Muscle layer of duodenum (tissue), 2 donors: ENCODE measurements at regions not wholly inside any gene's neighbourhood (a gene's known extent, or its start where the extent isn't known, plus 50 kb on each side); places are given as distances from the start of the nearest gene placed in this dataset.

ENCODE experiments used
- H3K27ac ChIP-seq: one replicate; pipeline ENCODE4 v1.7.0; 2013; ENCODE audit warnings: mild to moderate bottlenecking, low read length
- H3K27me3 ChIP-seq: one replicate; pipeline ENCODE4 v1.7.0; 2013; ENCODE audit warnings: low read depth, mild to moderate bottlenecking, control low read depth, low read length
- H3K36me3 ChIP-seq, 2 donors: one replicate each; pipeline ENCODE4 v1.7.0; 2013; ENCODE audit warnings: low read length in 2 of 2, control low read depth in 1 of 2, mild to moderate bottlenecking in 1 of 2; ENCODE audit not compliant: insufficient read depth in 2 of 2, control insufficient read depth in 1 of 2
- H3K4me1 ChIP-seq, 2 donors: one replicate each; pipeline ENCODE4 v1.7.0; 2013; ENCODE audit warnings: low read length in 2 of 2, mild to moderate bottlenecking in 2 of 2, control low read depth in 1 of 2, moderate library complexity in 1 of 2; ENCODE audit not compliant: insufficient read depth in 2 of 2, control insufficient read depth in 1 of 2
- H3K4me3 ChIP-seq, 2 donors: one replicate each; pipeline ENCODE4 v1.7.0; 2013; ENCODE audit warnings: low read length in 2 of 2, low read depth in 1 of 2, mild to moderate bottlenecking in 1 of 2
- H3K9me3 ChIP-seq, 2 donors: one replicate each; pipeline ENCODE4 v1.7.0; 2013; ENCODE audit warnings: low read length in 2 of 2, control low read depth in 1 of 2, mild to moderate bottlenecking in 1 of 2; ENCODE audit not compliant: control insufficient read depth in 1 of 2
- donor health status: healthy.

GRCh38 chr3:151567477-151567876 lies 106.6 kb upstream of the IGSF10 start:
- Histone ChIP-seq H3K36me3 (no peaks in the 10 kb centered on the region), H3K27me3 (no peaks in the 10 kb centered on the region), H3K27ac (no peak overlapping the region), H3K9me3 (no peaks in the 10 kb centered on the region), H3K4me3 (no peak overlapping the region), H3K4me1 (no peaks in the 10 kb centered on the region)

DNA sequence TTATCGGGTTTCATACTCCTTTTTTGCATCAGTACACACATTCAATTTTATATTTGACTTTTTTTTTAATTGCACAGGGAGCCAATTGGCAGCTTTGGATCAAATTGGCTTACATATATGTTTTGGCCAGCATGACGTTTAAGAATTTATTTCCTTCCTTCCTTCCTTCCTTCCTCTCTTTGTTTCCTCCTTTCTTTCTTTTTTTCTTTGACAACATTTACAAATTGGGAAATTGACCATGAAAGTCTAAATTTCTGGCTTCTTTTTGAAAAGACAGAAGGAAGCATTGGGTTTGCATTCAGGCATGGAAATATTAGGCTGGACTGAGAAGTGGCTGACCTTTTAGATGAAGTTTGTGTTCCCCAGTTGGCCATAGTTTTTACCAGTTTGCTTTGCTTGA lies 103.4 kb upstream of the IGSF10 start:
- H3K4me3 ChIP-seq, result no peak overlapping the region
- no peak overlapping the region for H3K27ac ChIP-seq
- no peaks in the 10 kb centered on the region for H3K9me3 ChIP-seq
- H3K4me1 ChIP-seq, result peaks cover 0 to 4% of the 10 kb centered on the region in 2 donors
- H3K27me3 ChIP-seq, result no peaks in the 10 kb centered on the region
- H3K36me3 ChIP-seq, result no peaks in the 10 kb centered on the region

- Histone ChIP-seq H3K4me1 (peaks cover 0 to 4% of the 10 kb centered on the region in 2 donors), H3K4me3 (no peak overlapping the region), H3K9me3 (no peaks in the 10 kb centered on the region), H3K27me3 (no peaks in the 10 kb centered on the region), H3K27ac (no peak overlapping the region), H3K36me3 (no peaks in the 10 kb centered on the region)
These were observed 102.4 kb upstream of the IGSF10 start for GRCh38 chr3:151563305-151563704.

- no peak overlapping the region for H3K27ac ChIP-seq
- H3K4me1 ChIP-seq, result peaks cover 0 to 4% of the 10 kb centered on the region in 2 donors
- H3K9me3 ChIP-seq, result no peaks in the 10 kb centered on the region
- no peaks in the 10 kb centered on the region for H3K36me3 ChIP-seq
- H3K4me3 ChIP-seq, result no peak overlapping the region
- H3K27me3 ChIP-seq, result no peaks in the 10 kb centered on the region
These were observed 102.0 kb upstream of the IGSF10 start for GRCh38 chr3:151562891-151563290.

- H3K27me3 ChIP-seq, result no peaks in the 10 kb centered on the region
- no peaks in the 10 kb centered on the region for H3K36me3 ChIP-seq
- H3K27ac ChIP-seq, result no peak overlapping the region
- no peaks in the 10 kb centered on the region for H3K9me3 ChIP-seq
- H3K4me3 ChIP-seq, result no peak overlapping the region
- H3K4me1 ChIP-seq, result peaks cover 0 to 4% of the 10 kb centered on the region in 2 donors
These were observed 101.0 kb upstream of the IGSF10 start for GRCh38 chr3:151561878-151562277.

DNA sequence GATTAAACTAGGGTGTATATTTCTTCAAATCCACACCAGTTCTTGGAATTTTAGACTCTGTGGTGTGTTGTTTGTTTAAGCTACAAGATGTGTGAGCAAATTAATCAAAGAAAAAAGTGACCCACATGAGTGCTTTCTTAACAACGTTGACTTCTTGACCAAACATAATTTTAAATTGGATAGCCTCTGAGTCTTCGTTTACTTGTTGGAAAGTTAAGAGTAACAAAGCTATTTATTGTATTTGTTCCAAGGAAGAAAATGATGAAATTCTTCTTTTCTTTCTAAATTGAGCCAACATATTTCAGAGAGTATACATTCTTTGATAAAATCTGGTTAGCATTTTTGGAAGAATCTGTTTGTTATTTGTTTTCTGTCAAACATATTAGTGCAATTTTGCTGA lies 99.9 kb upstream of the IGSF10 start:
- Histone ChIP-seq H3K27me3 (no peaks in the 10 kb centered on the region), H3K4me1 (peaks cover 0 to 4% of the 10 kb centered on the region in 2 donors), H3K9me3 (no peaks in the 10 kb centered on the region), H3K27ac (no peak overlapping the region), H3K4me3 (no peak overlapping the region), H3K36me3 (no peaks in the 10 kb centered on the region)

GRCh38 chr3:151559736-151560135 lies 98.9 kb upstream of the IGSF10 start:
- Histone ChIP-seq H3K27ac (no peak overlapping the region), H3K36me3 (no peaks in the 10 kb centered on the region), H3K4me1 (peaks cover 0 to 4% of the 10 kb centered on the region in 2 donors), H3K9me3 (no peaks in the 10 kb centered on the region), H3K27me3 (no peaks in the 10 kb centered on the region), H3K4me3 (no peak overlapping the region)

GRCh38 chr3:151558661-151559060 lies 97.8 kb upstream of the IGSF10 start:
- no peak overlapping the region for H3K27ac ChIP-seq

DNA sequence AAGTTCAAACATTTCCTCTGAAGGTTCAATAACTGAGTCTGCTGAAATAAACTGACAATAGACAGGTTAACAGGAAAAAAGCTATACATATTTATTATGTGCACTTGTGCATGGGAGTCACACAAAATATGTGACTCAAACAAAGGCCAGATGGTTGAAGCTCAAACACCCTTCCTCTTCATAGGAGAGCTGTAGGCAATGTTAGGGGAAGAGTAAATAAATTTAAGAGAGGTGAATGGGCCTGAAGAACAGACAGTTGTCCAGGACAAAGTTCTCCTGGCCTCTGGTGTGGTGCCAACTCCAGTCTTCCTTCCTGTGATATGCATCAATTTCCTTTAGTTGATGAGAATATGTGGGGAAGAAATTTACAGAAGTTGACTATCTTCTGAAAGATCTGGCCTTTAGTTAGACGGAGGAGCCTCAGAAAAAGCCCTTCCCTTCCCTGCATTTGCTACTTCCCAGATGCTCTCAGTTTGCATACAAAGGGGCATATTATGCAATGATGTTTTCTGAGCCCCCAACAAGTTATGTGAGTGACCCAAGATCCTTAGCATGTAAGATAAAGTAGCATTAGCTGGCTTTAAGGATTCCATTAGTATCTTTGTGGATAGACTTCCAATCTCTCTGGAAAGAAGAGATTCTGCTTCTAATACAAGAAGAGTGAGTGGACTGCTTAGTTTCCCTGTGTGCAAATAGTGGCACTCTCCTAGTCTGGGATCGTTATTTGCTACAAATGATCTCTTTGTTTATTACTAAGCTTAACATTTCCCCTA lies 96.4 kb upstream of the IGSF10 start:
- no peak overlapping the region for H3K27ac ChIP-seq
- H3K36me3 ChIP-seq, result no peaks in the 10 kb centered on the region
- H3K4me1 ChIP-seq, result peaks cover 0 to 4% of the 10 kb centered on the region in 2 donors
- no peak overlapping the region for H3K4me3 ChIP-seq
- no peaks in the 10 kb centered on the region for H3K27me3 ChIP-seq
- no peaks in the 10 kb centered on the region for H3K9me3 ChIP-seq

More at GRCh38 chr3:151558661-151559060, 97.8 kb upstream of the IGSF10 start:
- Histone ChIP-seq H3K4me1 (peaks cover 0 to 4% of the 10 kb centered on the region in 2 donors), H3K4me3 (no peak overlapping the region), H3K36me3 (no peaks in the 10 kb centered on the region), H3K27me3 (no peaks in the 10 kb centered on the region), H3K9me3 (no peaks in the 10 kb centered on the region)

- Histone ChIP-seq H3K4me1 (peaks cover 0 to 4% of the 10 kb centered on the region in 2 donors), H3K27me3 (no peaks in the 10 kb centered on the region), H3K36me3 (no peaks in the 10 kb centered on the region), H3K4me3 (no peak overlapping the region), H3K9me3 (no peaks in the 10 kb centered on the region), H3K27ac (no peak overlapping the region)
These were observed 95.7 kb upstream of the IGSF10 start for GRCh38 chr3:151556596-151556995.

DNA sequence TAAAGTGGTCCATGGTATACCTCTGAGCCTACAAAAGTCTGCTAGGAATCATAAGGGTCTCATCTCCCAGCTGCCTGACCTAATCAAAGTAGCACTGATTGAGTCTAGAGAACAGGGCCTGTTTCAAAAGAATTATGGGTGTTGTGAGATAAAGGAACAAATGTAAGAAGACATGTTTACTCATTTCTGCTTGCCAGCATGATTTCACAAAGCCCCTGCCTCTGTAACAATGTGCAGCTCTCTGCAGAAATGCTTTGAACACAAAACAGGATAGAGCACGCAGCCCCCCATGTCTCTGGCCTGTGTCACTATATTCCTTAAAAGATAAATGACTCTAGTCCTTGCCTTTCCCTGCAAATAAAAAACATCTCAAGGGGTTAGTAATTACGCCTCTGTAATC lies 94.7 kb upstream of the IGSF10 start:
- Histone ChIP-seq H3K4me3 (no peak overlapping the region), H3K9me3 (no peaks in the 10 kb centered on the region), H3K4me1 (no peaks in the 10 kb centered on the region), H3K27ac (no peak overlapping the region), H3K27me3 (no peaks in the 10 kb centered on the region), H3K36me3 (no peaks in the 10 kb centered on the region)

GRCh38 chr3:151553888-151554287 lies 93.0 kb upstream of the IGSF10 start:
- H3K4me1 ChIP-seq, result no peaks in the 10 kb centered on the region
- no peaks in the 10 kb centered on the region for H3K27me3 ChIP-seq
- no peaks in the 10 kb centered on the region for H3K36me3 ChIP-seq
- H3K9me3 ChIP-seq, result no peaks in the 10 kb centered on the region
- no peak overlapping the region for H3K27ac ChIP-seq
- no peak overlapping the region for H3K4me3 ChIP-seq
